Fibroblast of lung (primary cell): ENCODE measurements at regions not wholly inside any gene's neighbourhood (a gene's known extent, or its start where the extent isn't known, plus 50 kb on each side); places are given as distances from the start of the nearest gene placed in this dataset.

Experiments
- DNase-seq, 2 donors: peaks; one replicate each; pipeline versions ENCODE4 v3.0.0 to v3.0.0-alpha.2; 2010; ENCODE audit warnings: low read depth in 2 of 2
- H2AFZ ChIP-seq: 2 replicates; pipeline ENCODE4 v1.5.1; 2012; ENCODE audit warnings: low read length, control low read depth, inconsistent platforms
- H3K27ac ChIP-seq: 2 replicates; pipeline ENCODE4 v1.5.1; 2011; ENCODE audit warnings: low read length, control low read depth; ENCODE audit not compliant: insufficient read depth
- H3K27me3 ChIP-seq: 2 replicates; pipeline ENCODE4 v1.5.1; 2011; ENCODE audit warnings: mild to moderate bottlenecking, low read length; ENCODE audit not compliant: control insufficient read depth, insufficient read depth
- H3K36me3 ChIP-seq: 2 replicates; pipeline ENCODE4 v1.5.1; 2011; ENCODE audit warnings: low read length; ENCODE audit not compliant: control insufficient read depth, insufficient read depth
- H3K4me1 ChIP-seq: 2 replicates; pipeline ENCODE4 v1.5.1; 2011; ENCODE audit warnings: low read length; ENCODE audit not compliant: control insufficient read depth, insufficient read depth; ENCODE audit errors: extremely low read depth
- H3K4me2 ChIP-seq: 2 replicates; pipeline ENCODE4 v1.5.1; 2011; ENCODE audit warnings: low read length, control low read depth; ENCODE audit not compliant: insufficient read depth; ENCODE audit errors: extremely low read depth
- H3K4me3 ChIP-seq, 4 experiments: fragments of 200-600 bp in 1 of 4; sonication (generic) in 1 of 4; replicated peaks in 1 of 4; 2 replicates each; pipeline ENCODE4 v1.5.1; 2011 to 2016; ENCODE audit warnings: low read length in 4 of 4, low read depth in 3 of 4, mild to moderate bottlenecking in 3 of 4, control low read depth in 2 of 4, inconsistent platforms in 1 of 4, mixed read lengths in 1 of 4; ENCODE audit not compliant: insufficient read depth in 1 of 4; ENCODE audit errors: control extremely low read depth in 1 of 4
- H3K79me2 ChIP-seq: 2 replicates; pipeline ENCODE4 v1.5.1; 2012; ENCODE audit warnings: mild to moderate bottlenecking, low read length, inconsistent platforms; ENCODE audit not compliant: control insufficient read depth, insufficient read depth
- H3K9ac ChIP-seq: 2 replicates; pipeline ENCODE4 v1.5.1; 2011; ENCODE audit warnings: mild to moderate bottlenecking, low read length, control low read depth; ENCODE audit not compliant: insufficient read depth
- H3K9me3 ChIP-seq: 2 replicates; pipeline ENCODE4 v1.5.1; 2012; ENCODE audit warnings: low read depth, low read length; ENCODE audit not compliant: control insufficient read depth, insufficient read depth
- H4K20me1 ChIP-seq: 2 replicates; pipeline ENCODE4 v1.5.1; 2011; ENCODE audit warnings: low read length; ENCODE audit not compliant: control insufficient read depth, insufficient read depth; ENCODE audit errors: extremely low read depth
- EZH2 ChIP-seq: IDR thresholded peaks from 2 replicates; pipeline ENCODE4 v1.5.1; 2012; ENCODE audit warnings: low read length, control low read depth, mild to moderate bottlenecking; ENCODE audit errors: missing control alignments
- TF ChIP-seq, protein P1 (sequence below), 2 donors: IDR thresholded peaks in 1 of 2; conservative IDR thresholded peaks in 1 of 2; 1 replicate in 1 of 2; 2 replicates in 1 of 2; pipeline ENCODE4 v1.5.1; 2011 to 2012; ENCODE audit warnings: low read length in 2 of 2, control low read depth in 1 of 2, inconsistent platforms in 1 of 2, low read depth in 1 of 2, mild to moderate bottlenecking in 1 of 2

DNA sequence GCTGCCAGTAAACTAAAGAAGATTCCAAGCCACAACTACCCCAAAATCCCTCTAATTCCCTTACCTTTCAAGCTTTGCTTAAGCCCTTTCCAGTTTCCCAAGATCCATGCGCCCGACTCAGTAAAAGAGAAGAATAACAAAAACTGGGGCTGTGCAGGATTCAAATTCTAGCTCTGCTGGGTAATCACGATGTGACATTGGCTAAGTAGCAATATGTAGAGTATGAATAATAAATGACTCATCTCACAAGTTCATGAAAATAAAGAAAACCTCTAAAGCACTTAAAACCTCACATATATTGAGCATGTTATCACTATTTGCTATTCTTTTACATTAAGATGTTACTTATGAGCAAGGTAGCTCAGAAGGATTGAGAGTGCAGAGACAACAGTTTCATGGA, 522.2 kb upstream of the ZNF717 start:
- Histone ChIP-seq H3K27me3 (no peaks in the 10 kb centered on the region), H3K4me3 (no peak overlapping the region), H4K20me1 (no peaks in the 10 kb centered on the region), H3K9me3 (no peaks in the 10 kb centered on the region), H3K4me1 (no peaks in the 10 kb centered on the region), H3K79me2 (no peaks in the 10 kb centered on the region), H3K27ac (no peak overlapping the region), H2AFZ (no peak overlapping the region), H3K4me2 (no peak overlapping the region), H3K9ac (no peak overlapping the region), H3K36me3 (no peaks in the 10 kb centered on the region)
- DNase-seq = peak; percentile 21 to 36
- no peak for TF ChIP-seq EZH2
- TF ChIP-seq, protein P1, sequence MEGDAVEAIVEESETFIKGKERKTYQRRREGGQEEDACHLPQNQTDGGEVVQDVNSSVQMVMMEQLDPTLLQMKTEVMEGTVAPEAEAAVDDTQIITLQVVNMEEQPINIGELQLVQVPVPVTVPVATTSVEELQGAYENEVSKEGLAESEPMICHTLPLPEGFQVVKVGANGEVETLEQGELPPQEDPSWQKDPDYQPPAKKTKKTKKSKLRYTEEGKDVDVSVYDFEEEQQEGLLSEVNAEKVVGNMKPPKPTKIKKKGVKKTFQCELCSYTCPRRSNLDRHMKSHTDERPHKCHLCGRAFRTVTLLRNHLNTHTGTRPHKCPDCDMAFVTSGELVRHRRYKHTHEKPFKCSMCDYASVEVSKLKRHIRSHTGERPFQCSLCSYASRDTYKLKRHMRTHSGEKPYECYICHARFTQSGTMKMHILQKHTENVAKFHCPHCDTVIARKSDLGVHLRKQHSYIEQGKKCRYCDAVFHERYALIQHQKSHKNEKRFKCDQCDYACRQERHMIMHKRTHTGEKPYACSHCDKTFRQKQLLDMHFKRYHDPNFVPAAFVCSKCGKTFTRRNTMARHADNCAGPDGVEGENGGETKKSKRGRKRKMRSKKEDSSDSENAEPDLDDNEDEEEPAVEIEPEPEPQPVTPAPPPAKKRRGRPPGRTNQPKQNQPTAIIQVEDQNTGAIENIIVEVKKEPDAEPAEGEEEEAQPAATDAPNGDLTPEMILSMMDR (conservative IDR thresholded peaks at IDR 0.05 in 1 of 2, IDR thresholded peaks at IDR 0.05 in 1 of 2; ENCODE audit: low read depth in 1 of 2, low read length in 2 of 2) = no peak

DNA sequence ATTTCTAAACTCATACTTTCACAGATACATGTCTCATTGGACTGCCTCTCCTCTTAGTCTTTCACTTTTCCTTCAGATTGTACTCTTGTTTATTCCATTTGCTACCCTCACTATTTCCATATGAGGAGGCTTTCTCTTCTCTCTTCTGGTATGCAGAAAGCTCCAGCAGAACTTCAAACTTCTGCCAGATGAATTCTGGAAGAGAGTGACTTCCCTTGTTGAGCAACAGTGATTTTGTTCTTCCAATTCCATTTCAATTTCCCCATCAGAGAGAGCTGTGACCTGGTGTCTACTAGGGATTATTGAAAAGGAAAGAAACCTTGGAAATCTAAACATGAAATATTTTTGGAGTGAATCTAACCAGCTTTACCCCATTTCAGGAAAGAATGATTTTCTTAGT, 523.2 kb upstream of the ZNF717 start:
- Histone ChIP-seq H3K4me2 (no peak overlapping the region), H3K9ac (no peak overlapping the region), H3K79me2 (no peaks in the 10 kb centered on the region), H3K4me3 (no peak overlapping the region), H3K4me1 (no peaks in the 10 kb centered on the region), H3K36me3 (no peaks in the 10 kb centered on the region), H3K27ac (no peak overlapping the region), H3K27me3 (no peaks in the 10 kb centered on the region), H2AFZ (no peak overlapping the region), H4K20me1 (no peaks in the 10 kb centered on the region), H3K9me3 (no peaks in the 10 kb centered on the region)
- peak; percentile 3 to 67 for DNase-seq
- TF ChIP-seq EZH2 = no peak
- TF ChIP-seq, protein P1 (conservative IDR thresholded peaks at IDR 0.05 in 1 of 2, IDR thresholded peaks at IDR 0.05 in 1 of 2; ENCODE audit: low read depth in 1 of 2, low read length in 2 of 2) = no peak

DNA sequence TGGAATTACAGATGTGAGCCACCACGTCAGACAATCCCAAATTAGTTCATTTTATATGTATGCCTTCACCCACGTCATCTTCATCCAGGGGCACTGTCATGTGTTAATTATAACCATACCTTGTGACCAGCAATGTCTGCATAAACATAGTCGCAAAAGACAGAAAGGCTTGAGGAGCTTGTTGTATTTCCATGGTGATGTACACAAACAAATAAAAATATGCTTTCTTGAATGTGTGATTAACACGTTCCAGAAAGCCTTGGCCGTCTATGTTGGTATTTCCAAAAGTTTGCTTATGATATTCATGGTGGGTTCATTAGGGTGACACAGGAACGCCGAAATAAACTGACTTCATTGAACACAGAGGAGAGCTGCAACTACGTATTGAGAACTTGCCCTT, 524.7 kb upstream of the ZNF717 start:
- TF ChIP-seq, protein P1 (conservative IDR thresholded peaks at IDR 0.05 in 1 of 2, IDR thresholded peaks at IDR 0.05 in 1 of 2; ENCODE audit: low read depth in 1 of 2, low read length in 2 of 2) = no peak
- no peak for TF ChIP-seq EZH2
- H3K9me3 ChIP-seq = no peaks in the 10 kb centered on the region
- DNase-seq = peak in 1 of 2 donors; percentile 12
- H3K27me3 ChIP-seq = no peaks in the 10 kb centered on the region
- H3K4me1 ChIP-seq = no peaks in the 10 kb centered on the region
- no peaks in the 10 kb centered on the region for H3K36me3 ChIP-seq
- H3K79me2 ChIP-seq = no peaks in the 10 kb centered on the region
- H3K27ac ChIP-seq = no peak overlapping the region
- H4K20me1 ChIP-seq = no peaks in the 10 kb centered on the region
- H3K4me2 ChIP-seq = peak overlapping the region; percentile 51
- H2AFZ ChIP-seq = no peak overlapping the region
- H3K9ac ChIP-seq = no peak overlapping the region
- H3K4me3 ChIP-seq = peak overlapping the region in 2 of 4 experiments; percentile 14 to 63
